ENCODE measurements at regions not wholly inside any gene's neighbourhood (a gene's known extent, or its start where the extent isn't known, plus 50 kb on each side); places are given as distances from the start of the nearest gene placed in this dataset.

DNA sequence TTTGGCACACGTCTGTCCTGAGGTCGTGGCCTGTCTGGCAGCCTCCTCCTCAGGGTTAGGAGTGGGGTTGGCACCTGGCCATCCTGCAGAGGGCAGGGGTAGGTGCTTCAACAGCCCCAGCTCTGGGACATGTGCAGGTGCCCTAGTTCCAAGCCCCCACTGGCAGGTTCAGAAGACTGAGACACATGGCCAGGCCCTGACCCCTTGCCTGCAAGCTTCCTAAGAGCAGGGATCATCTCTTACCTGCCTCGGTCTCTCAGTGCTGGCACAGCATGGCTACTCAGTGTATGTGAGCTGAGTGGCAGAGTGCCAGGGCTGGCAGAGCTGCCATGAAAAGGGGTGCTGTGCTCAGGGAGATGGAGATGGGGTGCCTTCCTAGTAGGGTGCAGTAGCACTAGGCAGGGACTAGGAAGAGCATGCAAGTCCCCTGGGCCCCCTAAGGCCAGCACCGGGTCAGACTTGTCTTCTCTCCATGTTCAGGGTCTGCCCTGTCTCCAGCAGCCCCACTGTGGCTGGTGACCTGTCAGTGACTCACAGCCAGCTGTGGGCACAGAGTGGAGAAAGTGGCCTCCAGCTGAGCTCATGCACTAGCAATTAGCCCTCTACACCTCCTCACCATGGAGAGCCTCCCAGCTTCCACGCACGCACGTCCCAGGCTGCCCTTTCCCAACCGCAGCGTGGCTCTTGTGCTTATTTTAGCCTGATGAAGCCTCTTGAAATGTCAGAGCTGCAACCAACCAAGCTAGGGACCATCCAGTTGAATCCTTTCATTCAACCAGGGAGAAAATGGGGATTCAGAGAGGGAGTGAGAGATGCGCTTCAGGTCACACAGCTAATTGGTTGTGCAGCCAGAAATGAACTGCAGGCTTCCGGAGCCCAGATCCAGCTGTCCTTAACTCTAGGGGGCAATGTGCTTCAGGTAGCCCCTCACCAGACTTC is 116.6 kb downstream of the MRPL14 start:
- no peaks in the 10 kb centered on the region for H3K27me3 ChIP-seq (ENCODE audit: insufficient read depth, low read length)
- H2AFZ ChIP-seq (ENCODE audit: low read length, unreplicated experiment) = no peak overlapping the region
- H3K36me3 ChIP-seq (ENCODE audit: insufficient read depth, low read length) = 0 out of 2 replicates have a peak, but pooled peaks cover 5% of the 10 kb centered on the region
- peaks cover 42% of the 10 kb centered on the region for H3K4me1 ChIP-seq (ENCODE audit: control insufficient read depth, insufficient read depth, low read length, unreplicated experiment)
- H3K27ac ChIP-seq (ENCODE audit: low read depth, low read length) = peak overlapping the region; percentile 99
- H3K4me3 ChIP-seq (ENCODE audit: low read depth, low read length) = peak overlapping the region; percentile 14; the same call in 1 of the 2 replicates
- H3K79me2 ChIP-seq (ENCODE audit: control insufficient read depth, insufficient read depth, low read length, unreplicated experiment) = no peaks in the 10 kb centered on the region

DNA sequence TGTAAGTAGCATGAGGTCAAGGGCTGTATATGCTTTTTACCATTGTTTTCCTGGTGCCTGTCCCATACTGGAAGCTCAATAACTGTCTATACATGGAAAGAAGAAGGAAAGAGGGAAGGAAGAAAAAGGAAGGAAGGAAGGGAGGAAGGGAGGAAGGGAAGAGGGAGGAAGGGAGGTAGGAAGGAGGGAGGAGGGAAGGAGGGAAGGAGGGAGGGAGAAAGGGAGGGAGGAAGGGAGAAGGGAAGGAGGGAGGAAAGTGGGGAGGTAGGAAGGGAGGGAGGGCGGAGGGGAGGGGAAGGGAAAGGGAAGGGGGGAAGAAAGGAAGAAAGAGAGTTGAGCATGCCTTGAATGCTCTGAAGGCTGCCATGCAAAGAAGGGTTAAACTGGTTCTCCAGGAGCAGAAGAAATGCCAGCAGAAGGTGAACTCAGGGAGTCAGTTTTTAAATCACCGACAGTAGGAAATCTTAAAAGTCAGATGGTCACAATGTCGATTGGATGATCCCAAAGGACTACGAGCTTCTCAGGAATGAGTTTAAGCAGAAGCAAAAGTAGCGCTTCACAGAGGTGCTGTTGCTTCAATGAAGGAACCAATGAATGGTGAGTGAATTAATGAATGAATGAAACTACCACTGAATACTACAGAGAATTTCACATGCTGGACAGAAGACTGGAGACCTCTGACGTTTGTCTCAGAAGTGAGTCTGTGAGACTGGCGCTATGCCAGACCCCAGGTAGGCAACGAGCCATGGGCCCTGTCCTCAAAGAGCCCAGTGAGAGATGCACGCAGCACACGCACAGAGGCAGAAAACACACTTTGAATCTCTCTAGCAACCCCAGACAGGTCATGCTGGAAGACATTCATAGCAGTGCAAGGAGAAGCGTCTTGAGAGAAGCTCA is 117.6 kb downstream of the MRPL14 start:
- Histone ChIP-seq H3K79me2 (ENCODE audit: control insufficient read depth, insufficient read depth, low read length, unreplicated experiment) (no peaks in the 10 kb centered on the region), H3K27me3 (ENCODE audit: insufficient read depth, low read length) (no peaks in the 10 kb centered on the region), H3K4me1 (ENCODE audit: control insufficient read depth, insufficient read depth, low read length, unreplicated experiment) (peaks cover 49% of the 10 kb centered on the region), H3K4me3 (ENCODE audit: low read depth, low read length) (no peak overlapping the region), H3K27ac (ENCODE audit: low read depth, low read length) (peak overlapping the region; percentile 99), H2AFZ (ENCODE audit: low read length, unreplicated experiment) (no peak overlapping the region), H3K36me3 (ENCODE audit: insufficient read depth, low read length) (0 out of 2 replicates have a peak, but pooled peaks cover 5% of the 10 kb centered on the region)

DNA sequence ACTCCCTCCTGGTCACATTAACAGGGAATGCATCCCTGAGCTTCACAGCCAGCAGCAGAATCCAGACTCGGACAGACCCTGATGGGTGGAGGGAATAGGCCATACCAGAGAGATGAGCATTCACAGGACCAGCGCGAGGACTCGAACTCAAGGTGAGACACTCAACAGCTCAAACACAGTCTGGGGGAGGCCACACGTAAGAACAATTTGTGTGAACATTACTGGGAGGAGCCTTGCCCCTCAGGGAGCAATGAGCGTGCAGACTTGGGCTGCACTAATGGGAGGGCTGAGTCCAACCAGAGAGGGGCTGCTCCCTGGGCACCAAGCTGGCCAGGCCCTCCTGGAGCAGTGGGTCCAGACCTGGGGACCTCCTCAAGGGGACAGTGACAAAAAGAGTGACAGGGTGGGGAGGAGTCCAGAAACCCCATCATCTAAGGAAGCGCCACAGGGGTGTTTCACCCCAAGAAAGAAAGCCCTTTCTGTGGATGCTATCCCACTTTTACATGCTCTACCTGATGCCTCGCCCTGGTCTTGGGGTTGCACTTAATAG is 118.4 kb downstream of the MRPL14 start:
- no peak overlapping the region for H2AFZ ChIP-seq (ENCODE audit: low read length, unreplicated experiment)
- H3K36me3 ChIP-seq (ENCODE audit: insufficient read depth, low read length) = 0 out of 2 replicates have a peak, but pooled peaks cover 5% of the 10 kb centered on the region
- H3K4me1 ChIP-seq (ENCODE audit: control insufficient read depth, insufficient read depth, low read length, unreplicated experiment) = peaks cover 57% of the 10 kb centered on the region

DNA sequence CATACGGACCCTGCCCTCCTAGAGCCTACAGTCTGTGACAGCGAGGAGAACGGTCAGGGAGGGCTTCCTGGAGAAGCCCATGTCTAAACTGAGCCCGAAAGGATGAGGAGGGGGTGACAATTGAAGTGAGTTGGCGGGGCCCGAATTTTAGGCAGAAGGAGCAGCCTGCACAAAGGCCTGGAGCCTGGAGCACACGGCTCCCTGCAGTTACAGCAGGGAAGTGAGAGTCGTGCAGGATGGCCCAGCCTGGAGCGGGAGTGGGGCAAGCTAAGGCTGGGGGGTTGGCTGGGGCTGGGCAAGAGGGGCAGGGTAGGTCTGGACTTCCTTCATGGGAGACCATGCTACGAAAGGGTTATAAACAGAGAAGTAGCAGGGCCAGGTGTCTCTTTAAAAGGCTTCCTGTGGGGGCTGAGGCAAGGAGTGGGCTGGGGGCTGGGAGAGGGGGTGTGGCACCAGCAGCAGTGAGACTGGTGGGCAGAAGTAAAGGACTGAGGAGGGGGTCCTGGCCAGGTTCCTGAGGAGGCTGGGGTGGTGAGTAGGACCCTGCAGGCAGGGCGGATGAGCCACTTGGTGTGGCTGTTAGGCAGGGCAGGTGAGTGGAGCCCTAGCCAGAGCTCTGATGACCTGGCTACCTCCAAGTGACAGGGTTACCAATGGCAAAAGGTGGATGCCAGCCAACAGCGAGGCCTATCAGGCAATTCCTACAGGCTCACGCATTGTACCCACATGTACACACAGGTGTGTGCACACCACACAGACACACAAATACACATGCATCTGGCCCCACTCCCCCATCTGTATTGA is 119.2 kb downstream of the MRPL14 start:
- Histone ChIP-seq H3K4me1 (ENCODE audit: control insufficient read depth, insufficient read depth, low read length, unreplicated experiment) (peaks cover 65% of the 10 kb centered on the region), H3K79me2 (ENCODE audit: control insufficient read depth, insufficient read depth, low read length, unreplicated experiment) (no peaks in the 10 kb centered on the region), H3K4me3 (ENCODE audit: low read depth, low read length) (no peak overlapping the region), H3K36me3 (ENCODE audit: insufficient read depth, low read length) (0 out of 2 replicates have a peak, but pooled peaks cover 1% of the 10 kb centered on the region), H3K27me3 (ENCODE audit: insufficient read depth, low read length) (no peaks in the 10 kb centered on the region), H2AFZ (ENCODE audit: low read length, unreplicated experiment) (no peak overlapping the region), H3K27ac (ENCODE audit: low read depth, low read length) (no peak overlapping the region)

More for the DNA sequence above, 118.4 kb downstream of the MRPL14 start:
- Histone ChIP-seq H3K79me2 (ENCODE audit: control insufficient read depth, insufficient read depth, low read length, unreplicated experiment) (no peaks in the 10 kb centered on the region), H3K4me3 (ENCODE audit: low read depth, low read length) (no peak overlapping the region), H3K27me3 (ENCODE audit: insufficient read depth, low read length) (no peaks in the 10 kb centered on the region), H3K27ac (ENCODE audit: low read depth, low read length) (peak overlapping the region; percentile 99; the same call in 1 of the 2 replicates)

DNA sequence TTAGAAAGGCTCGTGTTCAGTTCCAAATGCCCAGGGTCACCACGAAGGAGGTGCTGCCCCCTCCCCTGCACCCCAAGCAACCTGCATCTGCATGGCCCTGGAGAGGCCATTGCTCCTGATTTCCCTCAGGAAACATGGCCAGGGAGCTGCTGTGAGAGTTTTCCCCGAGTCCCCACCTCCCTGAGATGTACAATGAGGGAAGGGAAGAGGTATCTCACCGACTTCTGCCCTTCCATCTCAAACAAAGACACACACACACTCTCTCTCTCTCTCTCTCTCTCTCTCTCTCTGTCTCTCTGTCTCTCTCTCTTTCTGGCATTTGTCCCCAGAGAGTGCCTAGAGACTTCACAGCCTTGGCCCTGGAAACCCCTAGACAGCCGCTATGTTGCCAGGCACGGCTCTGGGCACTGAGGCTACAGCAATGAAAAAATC is 120.4 kb downstream of the MRPL14 start:
- no peaks in the 10 kb centered on the region for H3K36me3 ChIP-seq (ENCODE audit: insufficient read depth, low read length)
- no peaks in the 10 kb centered on the region for H3K79me2 ChIP-seq (ENCODE audit: control insufficient read depth, insufficient read depth, low read length, unreplicated experiment)
- peaks cover 62% of the 10 kb centered on the region for H3K4me1 ChIP-seq (ENCODE audit: control insufficient read depth, insufficient read depth, low read length, unreplicated experiment)
- peak overlapping the region; percentile 35; the same call in 1 of the 2 replicates for H3K27ac ChIP-seq (ENCODE audit: low read depth, low read length)
- H3K27me3 ChIP-seq (ENCODE audit: insufficient read depth, low read length) = no peaks in the 10 kb centered on the region
- H3K4me3 ChIP-seq (ENCODE audit: low read depth, low read length) = no peak overlapping the region
- no peak overlapping the region for H2AFZ ChIP-seq (ENCODE audit: low read length, unreplicated experiment)

DNA sequence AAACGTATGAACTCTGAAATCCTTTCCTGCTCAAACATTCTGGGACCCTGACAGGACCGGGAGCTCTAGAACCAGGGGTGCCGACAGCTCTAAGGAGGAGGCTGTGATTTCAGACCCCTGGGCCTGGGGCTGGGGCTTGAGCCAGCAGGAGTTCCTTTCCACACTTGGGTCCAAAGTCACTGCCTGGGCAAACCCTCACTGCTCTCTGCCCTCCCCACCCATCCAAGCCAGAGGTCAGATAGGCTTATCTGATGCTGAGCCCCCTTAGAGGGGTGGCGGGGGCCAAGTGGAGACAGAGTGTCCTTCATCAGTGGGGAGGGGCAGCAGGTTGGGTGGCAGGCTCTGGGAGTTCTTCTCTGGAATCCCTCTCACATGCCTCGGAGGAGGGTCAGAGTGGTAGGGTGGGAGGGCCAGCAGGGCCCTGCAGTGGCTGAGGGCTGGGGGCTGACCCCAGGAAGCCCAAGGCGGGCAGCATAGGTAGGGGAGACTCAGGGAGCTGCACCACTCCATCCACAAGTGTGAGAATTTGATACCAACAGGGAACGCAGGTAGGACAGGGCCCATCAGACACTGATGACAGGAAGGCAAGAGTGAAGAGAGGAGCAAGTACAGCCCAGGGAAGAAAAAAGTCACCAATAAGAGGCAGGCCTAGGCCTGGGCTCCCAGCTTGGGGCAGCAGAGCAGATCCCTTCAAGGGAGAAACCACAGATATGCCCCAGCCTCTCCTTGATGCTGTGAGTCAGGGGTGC is 121.0 kb downstream of the MRPL14 start:
- no peak overlapping the region for H2AFZ ChIP-seq (ENCODE audit: low read length, unreplicated experiment)
- H3K36me3 ChIP-seq (ENCODE audit: insufficient read depth, low read length) = no peaks in the 10 kb centered on the region
- peak overlapping the region; percentile 35; the same call in 1 of the 2 replicates for H3K27ac ChIP-seq (ENCODE audit: low read depth, low read length)
- no peak overlapping the region for H3K4me3 ChIP-seq (ENCODE audit: low read depth, low read length)
- no peaks in the 10 kb centered on the region for H3K27me3 ChIP-seq (ENCODE audit: insufficient read depth, low read length)
- peaks cover 60% of the 10 kb centered on the region for H3K4me1 ChIP-seq (ENCODE audit: control insufficient read depth, insufficient read depth, low read length, unreplicated experiment)
- no peaks in the 10 kb centered on the region for H3K79me2 ChIP-seq (ENCODE audit: control insufficient read depth, insufficient read depth, low read length, unreplicated experiment)

DNA sequence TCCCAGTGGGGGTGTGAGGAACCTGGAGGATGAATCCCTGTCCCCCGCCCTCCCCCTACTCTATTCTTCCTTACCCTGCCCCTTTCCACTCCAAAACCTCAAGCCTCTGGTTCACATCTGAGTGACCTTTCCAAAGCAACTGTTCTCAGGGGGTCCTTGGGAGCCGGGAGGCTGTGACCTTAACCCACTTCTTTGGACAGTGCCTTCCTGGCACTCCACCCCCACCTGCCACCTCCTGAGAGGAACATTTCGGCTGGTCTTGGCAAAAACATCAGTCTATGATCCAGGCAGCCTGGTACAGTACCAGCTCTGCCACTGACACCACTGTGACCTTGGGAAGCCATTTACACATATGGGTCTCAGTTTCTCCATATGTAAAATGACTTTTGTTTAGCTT is 121.7 kb downstream of the MRPL14 start:
- Histone ChIP-seq H3K27ac (ENCODE audit: low read depth, low read length) (peak overlapping the region; percentile 1; the same call in 1 of the 2 replicates), H2AFZ (ENCODE audit: low read length, unreplicated experiment) (no peak overlapping the region), H3K79me2 (ENCODE audit: control insufficient read depth, insufficient read depth, low read length, unreplicated experiment) (no peaks in the 10 kb centered on the region), H3K36me3 (ENCODE audit: insufficient read depth, low read length) (no peaks in the 10 kb centered on the region), H3K27me3 (ENCODE audit: insufficient read depth, low read length) (no peaks in the 10 kb centered on the region), H3K4me3 (ENCODE audit: low read depth, low read length) (no peak overlapping the region), H3K4me1 (ENCODE audit: control insufficient read depth, insufficient read depth, low read length, unreplicated experiment) (peaks cover 53% of the 10 kb centered on the region)

DNA sequence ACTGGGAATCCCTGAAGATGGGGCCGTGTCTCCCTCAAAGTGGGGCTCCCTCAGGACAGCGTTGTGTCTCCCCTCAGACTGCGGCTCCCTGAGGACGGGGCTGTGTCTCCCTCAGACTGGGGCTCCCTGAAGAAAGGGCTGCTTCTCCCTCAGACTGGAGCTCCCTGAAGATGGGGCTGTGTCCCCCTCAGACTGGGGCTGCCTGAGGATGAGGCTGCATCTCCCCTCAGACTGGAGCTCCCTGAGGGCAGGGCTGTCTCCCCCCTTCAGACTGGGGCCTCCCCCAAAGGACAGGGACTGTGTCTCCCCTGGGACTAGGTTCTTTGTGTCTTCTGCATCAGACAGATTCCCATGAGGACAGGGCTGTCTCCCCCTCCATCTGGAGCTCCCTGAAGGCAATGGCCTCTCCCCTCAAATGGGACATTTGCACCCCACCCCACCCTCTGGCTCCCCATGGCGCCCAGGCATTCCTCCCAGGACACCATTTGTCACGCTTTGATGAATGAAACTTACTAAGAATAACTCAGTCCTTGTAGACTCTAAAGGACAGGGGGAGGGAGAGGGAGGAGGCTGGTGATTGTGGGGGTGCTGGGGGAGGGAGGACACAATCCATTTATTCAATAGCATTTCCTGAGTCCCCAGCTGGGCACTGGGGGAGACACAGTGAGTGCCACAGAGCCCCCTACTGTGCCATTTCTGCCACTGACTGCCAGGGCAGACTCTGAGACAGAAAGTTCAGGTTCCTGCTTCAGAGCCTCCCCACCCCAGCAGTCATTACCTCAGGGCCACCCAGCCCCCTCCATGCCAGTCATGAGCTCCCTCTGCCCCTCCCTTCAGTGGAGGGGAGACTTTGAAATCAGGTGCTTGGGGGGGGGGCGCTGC is 122.4 kb downstream of the MRPL14 start:
- H3K36me3 ChIP-seq (ENCODE audit: insufficient read depth, low read length) = no peaks in the 10 kb centered on the region
- H3K27me3 ChIP-seq (ENCODE audit: insufficient read depth, low read length) = no peaks in the 10 kb centered on the region
- peaks cover 47% of the 10 kb centered on the region for H3K4me1 ChIP-seq (ENCODE audit: control insufficient read depth, insufficient read depth, low read length, unreplicated experiment)
- H2AFZ ChIP-seq (ENCODE audit: low read length, unreplicated experiment) = no peak overlapping the region
- H3K4me3 ChIP-seq (ENCODE audit: low read depth, low read length) = no peak overlapping the region
- peak overlapping the region; percentile 1; the same call in 1 of the 2 replicates for H3K27ac ChIP-seq (ENCODE audit: low read depth, low read length)
- H3K79me2 ChIP-seq (ENCODE audit: control insufficient read depth, insufficient read depth, low read length, unreplicated experiment) = no peaks in the 10 kb centered on the region
